ENCODE measurements at regions not wholly inside any gene's neighbourhood (a gene's known extent, or its start where the extent isn't known, plus 50 kb on each side); places are given as distances from the start of the nearest gene placed in this dataset.
"Not testable (repeated sequence)": the region's sequence is repeated elsewhere in the genome, so short reads cannot be mapped to it uniquely, and the experiment has no call there.

- intact Hi-C loops (cut with DNase I); DNase-seq (ENCODE audit: low spot score): not testable (repeated sequence)
Measured at GRCh38 chr1:243074224-243074623, 180.9 kb downstream of the CEP170 start.

- intact Hi-C loops (cut with DNase I); DNase-seq (ENCODE audit: low spot score): not testable (repeated sequence)
Measured at GRCh38 chr1:243067056-243067455, 188.0 kb downstream of the CEP170 start.

- DNase-seq (ENCODE audit: low spot score); intact Hi-C loops (cut with DNase I): not testable (repeated sequence)
Measured at GRCh38 chr1:243061965-243062364, 193.1 kb downstream of the CEP170 start.

GRCh38 chr1:243055510-243055909 lies 199.6 kb downstream of the CEP170 start:
- DNase-seq (ENCODE audit: low spot score); intact Hi-C loops (cut with DNase I): not testable (repeated sequence)

GRCh38 chr1:243055091-243055490 lies 200.0 kb downstream of the CEP170 start:
- intact Hi-C loops (cut with DNase I): not testable (repeated sequence)
- peak; percentile 49 for DNase-seq (ENCODE audit: low spot score)

GRCh38 chr1:243054681-243055080 lies 200.4 kb downstream of the CEP170 start:
- DNase-seq (ENCODE audit: low spot score); intact Hi-C loops (cut with DNase I): not testable (repeated sequence)

- DNase-seq (ENCODE audit: low spot score); intact Hi-C loops (cut with DNase I): not testable (repeated sequence)
Measured at GRCh38 chr1:243053048-243053447, 202.0 kb downstream of the CEP170 start.

GRCh38 chr1:243050613-243051012 lies 204.5 kb downstream of the CEP170 start:
- DNase-seq (ENCODE audit: low spot score): peak; percentile 67
- intact Hi-C loops (cut with DNase I): not testable (repeated sequence)

GRCh38 chr1:243049716-243050115 lies 205.4 kb downstream of the CEP170 start:
- DNase-seq (ENCODE audit: low spot score); intact Hi-C loops (cut with DNase I): not testable (repeated sequence)

- DNase-seq (ENCODE audit: low spot score); intact Hi-C loops (cut with DNase I): not testable (repeated sequence)
Measured at GRCh38 chr1:243021365-243021764, 233.7 kb downstream of the CEP170 start.

GRCh38 chr1:243019030-243019635 lies 235.9 kb downstream of the CEP170 start:
- intact Hi-C loops (cut with DNase I): not testable (repeated sequence)
- peak; percentile 85 for DNase-seq (ENCODE audit: low spot score)

- DNase-seq (ENCODE audit: low spot score): not testable (repeated sequence)
Measured at GRCh38 chr1:243010719-243011118, 244.4 kb downstream of the CEP170 start.

GRCh38 chr1:243001003-243001402 lies 254.1 kb downstream of the CEP170 start:
- intact Hi-C loops (cut with DNase I); DNase-seq (ENCODE audit: low spot score): not testable (repeated sequence)

More at GRCh38 chr1:243010719-243011118, 244.4 kb downstream of the CEP170 start:
- intact Hi-C loops (cut with DNase I): not testable (repeated sequence)

GRCh38 chr1:242992776-242993175 lies 262.3 kb downstream of the CEP170 start:
- intact Hi-C loops (cut with DNase I); DNase-seq (ENCODE audit: low spot score): not testable (repeated sequence)

- DNase-seq (ENCODE audit: low spot score); intact Hi-C loops (cut with DNase I): not testable (repeated sequence)
Measured at GRCh38 chr1:242985096-242985495, 270.0 kb downstream of the CEP170 start.

GRCh38 chr1:242973341-242973740 lies 281.7 kb downstream of the CEP170 start:
- intact Hi-C loops (cut with DNase I); DNase-seq (ENCODE audit: low spot score): not testable (repeated sequence)

- no peak for DNase-seq (ENCODE audit: low spot score)
- intact Hi-C loops (cut with DNase I): no loop called here
Measured at GRCh38 chr1:242966892-242967291, 288.2 kb downstream of the CEP170 start.

GRCh38 chr1:242959397-242959796 lies 295.7 kb downstream of the CEP170 start:
- intact Hi-C loops (cut with DNase I); DNase-seq (ENCODE audit: low spot score): not testable (repeated sequence)

- DNase-seq (ENCODE audit: low spot score); intact Hi-C loops (cut with DNase I): not testable (repeated sequence)
Measured at GRCh38 chr1:242954945-242955344, 300.1 kb downstream of the CEP170 start.

- intact Hi-C loops (cut with DNase I): no loop called here
- no peak for DNase-seq (ENCODE audit: low spot score)
Measured at GRCh38 chr1:242946206-242946605, 308.9 kb downstream of the CEP170 start.

- intact Hi-C loops (cut with DNase I); DNase-seq (ENCODE audit: low spot score): not testable (repeated sequence)
Measured at GRCh38 chr1:242936725-242937124, 318.4 kb downstream of the CEP170 start.

All from posterior vena cava (tissue), 2 donors.